ENCODE measurements at regions not wholly inside any gene's neighbourhood (a gene's known extent, or its start where the extent isn't known, plus 50 kb on each side); places are given as distances from the start of the nearest gene placed in this dataset.
A peak's percentile ranks its signal among the peaks of the same experiment; 100 is the strongest.

DNA sequence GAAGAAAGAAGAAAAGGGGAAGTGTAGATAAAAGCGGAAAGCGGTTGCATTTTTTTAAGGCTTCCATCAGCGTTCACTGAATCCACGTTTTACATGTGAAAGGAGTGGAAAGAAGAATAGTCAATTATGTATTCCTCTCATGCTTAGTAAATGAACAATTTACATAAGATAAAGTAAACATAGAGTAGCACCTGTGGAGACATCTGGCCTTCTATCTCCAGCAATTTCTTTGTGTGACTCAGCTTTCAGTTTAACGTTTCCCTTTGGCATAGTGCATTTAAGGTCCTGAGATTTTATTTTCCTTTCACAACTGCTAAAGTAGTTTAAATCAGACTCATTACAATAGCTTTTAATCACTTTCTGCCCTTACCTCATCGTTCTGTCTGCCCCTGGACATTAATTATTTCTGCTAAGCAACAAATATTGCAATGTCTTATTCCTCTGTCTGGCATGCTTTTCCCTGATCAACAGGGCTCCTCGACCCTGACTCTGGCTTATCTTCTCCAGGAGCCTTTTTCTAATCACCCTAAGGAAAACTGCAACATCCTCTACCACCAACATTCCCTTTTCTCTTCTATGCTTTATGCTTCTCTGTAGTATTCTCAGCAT is 383.5 kb upstream of the VWC2 start:
- H3F3A ChIP-seq (ENCODE audit: insufficient read depth, low read length) = no peaks in the 10 kb centered on the region
- no peaks in the 10 kb centered on the region for H3K9me3 ChIP-seq (ENCODE audit: low read length)
- no peaks in the 10 kb centered on the region for H3K4me1 ChIP-seq (ENCODE audit: insufficient read depth, low read length, severe bottlenecking)
- H3K27me3 ChIP-seq (ENCODE audit: insufficient read depth, low read length) = no peaks in the 10 kb centered on the region
- H3K9me2 ChIP-seq (ENCODE audit: low read depth, low read length) = no peaks in the 10 kb centered on the region
- H2AFZ ChIP-seq (ENCODE audit: low read length) = no peak overlapping the region
- H3K79me2 ChIP-seq (ENCODE audit: insufficient read depth, low read length) = no peaks in the 10 kb centered on the region
- H3K9ac ChIP-seq (ENCODE audit: low read length) = no peak overlapping the region
- no peak overlapping the region for H3K4me2 ChIP-seq (ENCODE audit: low read length)
- no peaks in the 10 kb centered on the region for H4K20me1 ChIP-seq (ENCODE audit: insufficient read depth, low read length)
- no peaks in the 10 kb centered on the region for H3K36me3 ChIP-seq (ENCODE audit: insufficient read depth, low read length)
- TF ChIP-seq EZH2 (IDR thresholded peaks at IDR 0.05; ENCODE audit: borderline replicate concordance, low read length) = no peak
- TF ChIP-seq, protein P1, sequence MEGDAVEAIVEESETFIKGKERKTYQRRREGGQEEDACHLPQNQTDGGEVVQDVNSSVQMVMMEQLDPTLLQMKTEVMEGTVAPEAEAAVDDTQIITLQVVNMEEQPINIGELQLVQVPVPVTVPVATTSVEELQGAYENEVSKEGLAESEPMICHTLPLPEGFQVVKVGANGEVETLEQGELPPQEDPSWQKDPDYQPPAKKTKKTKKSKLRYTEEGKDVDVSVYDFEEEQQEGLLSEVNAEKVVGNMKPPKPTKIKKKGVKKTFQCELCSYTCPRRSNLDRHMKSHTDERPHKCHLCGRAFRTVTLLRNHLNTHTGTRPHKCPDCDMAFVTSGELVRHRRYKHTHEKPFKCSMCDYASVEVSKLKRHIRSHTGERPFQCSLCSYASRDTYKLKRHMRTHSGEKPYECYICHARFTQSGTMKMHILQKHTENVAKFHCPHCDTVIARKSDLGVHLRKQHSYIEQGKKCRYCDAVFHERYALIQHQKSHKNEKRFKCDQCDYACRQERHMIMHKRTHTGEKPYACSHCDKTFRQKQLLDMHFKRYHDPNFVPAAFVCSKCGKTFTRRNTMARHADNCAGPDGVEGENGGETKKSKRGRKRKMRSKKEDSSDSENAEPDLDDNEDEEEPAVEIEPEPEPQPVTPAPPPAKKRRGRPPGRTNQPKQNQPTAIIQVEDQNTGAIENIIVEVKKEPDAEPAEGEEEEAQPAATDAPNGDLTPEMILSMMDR (IDR thresholded peaks at IDR 0.05; ENCODE audit: low read length) = no peak
- no peak overlapping the region for H3K4me3 ChIP-seq (ENCODE audit: low read depth, low read length, poor library complexity, severe bottlenecking)
- no peak overlapping the region for H3K27ac ChIP-seq (ENCODE audit: low read depth, low read length, poor library complexity, severe bottlenecking)

DNA sequence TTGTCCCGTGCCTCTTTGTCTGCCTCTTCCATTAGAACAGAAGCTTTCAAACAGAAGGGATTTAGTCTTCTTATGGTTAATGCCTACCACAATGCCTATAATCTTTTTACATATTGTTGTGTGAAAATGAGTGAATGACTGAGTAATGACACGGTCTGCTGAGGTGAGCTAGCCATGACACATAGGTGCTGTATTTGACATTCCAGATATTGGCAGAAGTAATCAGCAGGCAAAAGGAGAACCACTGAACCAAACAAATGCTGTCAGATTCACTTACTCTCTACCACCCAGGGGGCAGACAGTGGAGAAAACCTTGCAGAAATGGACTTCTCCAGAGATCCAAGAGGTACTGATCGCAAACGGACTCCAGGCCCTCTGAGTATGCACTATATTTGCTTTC is 377.2 kb upstream of the VWC2 start:
- H4K20me1 ChIP-seq (ENCODE audit: insufficient read depth, low read length) = no peaks in the 10 kb centered on the region
- H3K4me1 ChIP-seq (ENCODE audit: insufficient read depth, low read length, severe bottlenecking) = peaks cover 29% of the 10 kb centered on the region
- H3K9ac ChIP-seq (ENCODE audit: low read length) = no peak overlapping the region
- no peaks in the 10 kb centered on the region for H3K36me3 ChIP-seq (ENCODE audit: insufficient read depth, low read length)
- no peak overlapping the region for H3K4me3 ChIP-seq (ENCODE audit: low read depth, low read length, poor library complexity, severe bottlenecking)
- no peak for TF ChIP-seq EZH2 (IDR thresholded peaks at IDR 0.05; ENCODE audit: borderline replicate concordance, low read length)
- TF ChIP-seq, protein P1 (IDR thresholded peaks at IDR 0.05; ENCODE audit: low read length) = no peak
- no peaks in the 10 kb centered on the region for H3K27me3 ChIP-seq (ENCODE audit: insufficient read depth, low read length)
- no peaks in the 10 kb centered on the region for H3K79me2 ChIP-seq (ENCODE audit: insufficient read depth, low read length)
- H3F3A ChIP-seq (ENCODE audit: insufficient read depth, low read length) = no peaks in the 10 kb centered on the region
- no peaks in the 10 kb centered on the region for H3K9me2 ChIP-seq (ENCODE audit: low read depth, low read length)
- no peak overlapping the region for H2AFZ ChIP-seq (ENCODE audit: low read length)
- peak overlapping the region; percentile 7 for H3K27ac ChIP-seq (ENCODE audit: low read depth, low read length, poor library complexity, severe bottlenecking)
- H3K4me2 ChIP-seq (ENCODE audit: low read length) = no peak overlapping the region
- H3K9me3 ChIP-seq (ENCODE audit: low read length) = no peaks in the 10 kb centered on the region

DNA sequence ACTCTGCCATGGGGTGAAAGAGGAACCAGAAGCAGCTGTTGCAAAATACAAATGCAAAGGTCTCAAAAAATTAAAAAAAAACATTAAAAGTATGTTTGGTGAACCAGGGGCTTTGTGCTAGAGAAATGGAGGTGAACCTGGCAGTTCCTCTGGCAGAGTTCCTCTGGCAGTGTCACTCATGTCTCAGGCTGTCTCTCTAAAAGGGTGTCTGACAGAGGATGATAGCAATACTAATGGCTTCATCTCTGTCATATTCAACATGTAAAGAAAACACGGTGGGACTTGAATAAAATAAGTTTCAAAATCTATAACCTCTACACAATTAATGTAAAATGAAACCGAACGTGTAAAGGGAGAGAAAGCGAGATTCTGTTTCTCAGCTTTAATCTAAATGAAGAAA is 375.7 kb upstream of the VWC2 start:
- H3K36me3 ChIP-seq (ENCODE audit: insufficient read depth, low read length) = no peaks in the 10 kb centered on the region
- H3K4me2 ChIP-seq (ENCODE audit: low read length) = no peak overlapping the region
- no peak overlapping the region; the same call in 1 of the 2 replicates for H3K9ac ChIP-seq (ENCODE audit: low read length)
- H3K4me1 ChIP-seq (ENCODE audit: insufficient read depth, low read length, severe bottlenecking) = peaks cover 29% of the 10 kb centered on the region
- H3K9me3 ChIP-seq (ENCODE audit: low read length) = no peaks in the 10 kb centered on the region
- H3K27me3 ChIP-seq (ENCODE audit: insufficient read depth, low read length) = no peaks in the 10 kb centered on the region
- no peaks in the 10 kb centered on the region for H3K9me2 ChIP-seq (ENCODE audit: low read depth, low read length)
- H3K4me3 ChIP-seq (ENCODE audit: low read depth, low read length, poor library complexity, severe bottlenecking) = no peak overlapping the region
- H3K79me2 ChIP-seq (ENCODE audit: insufficient read depth, low read length) = no peaks in the 10 kb centered on the region
- H3K27ac ChIP-seq (ENCODE audit: low read depth, low read length, poor library complexity, severe bottlenecking) = peak overlapping the region; percentile 50
- no peaks in the 10 kb centered on the region for H4K20me1 ChIP-seq (ENCODE audit: insufficient read depth, low read length)
- TF ChIP-seq, protein P1 (IDR thresholded peaks at IDR 0.05; ENCODE audit: low read length) = no peak
- TF ChIP-seq EZH2 (IDR thresholded peaks at IDR 0.05; ENCODE audit: borderline replicate concordance, low read length) = no peak
- H3F3A ChIP-seq (ENCODE audit: insufficient read depth, low read length) = no peaks in the 10 kb centered on the region
- H2AFZ ChIP-seq (ENCODE audit: low read length) = no peak overlapping the region

Data from OCI-LY1 (cell line).